Uterus (tissue), 2 donors: ENCODE measurements at regions not wholly inside any gene's neighbourhood (a gene's known extent, or its start where the extent isn't known, plus 50 kb on each side); places are given as distances from the start of the nearest gene placed in this dataset.

Source experiments
- POLR2A ChIP-seq, 2 donors: fragments of 450-650 bp; IDR thresholded peaks; one replicate each; pipeline ENCODE4 v1.6.1; 2016; ENCODE audit warnings: antibody characterized with exemption in 2 of 2, mild to moderate bottlenecking in 1 of 2, moderate library complexity in 1 of 2
- TF ChIP-seq, protein P1 (sequence below), 4 experiments: fragments of 200-600 bp in 2 of 4; fragments of 450-650 bp in 2 of 4; sonication (generic) in 2 of 4; IDR thresholded peaks; one replicate each; pipeline ENCODE4 v1.5.1; 2016 to 2019; ENCODE audit warnings: antibody characterized with exemption in 4 of 4, mild to moderate bottlenecking in 2 of 4, moderate library complexity in 1 of 4

DNA sequence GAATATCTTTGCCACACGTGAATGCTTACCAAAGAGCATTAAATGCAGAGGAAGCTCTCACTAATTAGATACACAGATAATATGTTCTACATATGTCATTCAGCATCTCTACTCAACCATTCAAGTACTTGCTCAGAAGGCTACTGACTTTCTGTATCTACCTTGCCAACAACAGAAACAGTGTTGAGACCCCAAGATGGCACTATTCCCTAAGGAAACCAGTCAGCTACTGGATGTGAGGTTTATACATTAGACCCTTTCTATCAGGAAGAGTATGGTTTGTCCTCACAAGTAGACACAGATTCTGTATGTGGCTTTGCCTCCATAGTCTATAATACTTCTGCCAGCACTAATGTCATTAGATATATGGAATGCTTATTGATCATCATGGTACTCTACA lies 443.9 kb upstream of the INTU start:
- TF ChIP-seq, protein P1, sequence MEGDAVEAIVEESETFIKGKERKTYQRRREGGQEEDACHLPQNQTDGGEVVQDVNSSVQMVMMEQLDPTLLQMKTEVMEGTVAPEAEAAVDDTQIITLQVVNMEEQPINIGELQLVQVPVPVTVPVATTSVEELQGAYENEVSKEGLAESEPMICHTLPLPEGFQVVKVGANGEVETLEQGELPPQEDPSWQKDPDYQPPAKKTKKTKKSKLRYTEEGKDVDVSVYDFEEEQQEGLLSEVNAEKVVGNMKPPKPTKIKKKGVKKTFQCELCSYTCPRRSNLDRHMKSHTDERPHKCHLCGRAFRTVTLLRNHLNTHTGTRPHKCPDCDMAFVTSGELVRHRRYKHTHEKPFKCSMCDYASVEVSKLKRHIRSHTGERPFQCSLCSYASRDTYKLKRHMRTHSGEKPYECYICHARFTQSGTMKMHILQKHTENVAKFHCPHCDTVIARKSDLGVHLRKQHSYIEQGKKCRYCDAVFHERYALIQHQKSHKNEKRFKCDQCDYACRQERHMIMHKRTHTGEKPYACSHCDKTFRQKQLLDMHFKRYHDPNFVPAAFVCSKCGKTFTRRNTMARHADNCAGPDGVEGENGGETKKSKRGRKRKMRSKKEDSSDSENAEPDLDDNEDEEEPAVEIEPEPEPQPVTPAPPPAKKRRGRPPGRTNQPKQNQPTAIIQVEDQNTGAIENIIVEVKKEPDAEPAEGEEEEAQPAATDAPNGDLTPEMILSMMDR (IDR thresholded peaks at IDR 0.05) = no peak
- no peak for TF ChIP-seq POLR2A (IDR thresholded peaks at IDR 0.05)
